Uterus (tissue), 2 donors: ENCODE measurements at regions not wholly inside any gene's neighbourhood (a gene's known extent, or its start where the extent isn't known, plus 50 kb on each side); places are given as distances from the start of the nearest gene placed in this dataset.

Experiments used
- CTCF ChIP-seq, 4 experiments: fragments of 200-600 bp in 2 of 4; fragments of 450-650 bp in 2 of 4; sonication (generic) in 2 of 4; IDR thresholded peaks; one replicate each; pipeline ENCODE4 v1.5.1; 2016 to 2019; ENCODE audit warnings: antibody characterized with exemption in 4 of 4, mild to moderate bottlenecking in 2 of 4, moderate library complexity in 1 of 4
- POLR2A ChIP-seq, 2 donors: fragments of 450-650 bp; IDR thresholded peaks; one replicate each; pipeline ENCODE4 v1.6.1; 2016; ENCODE audit warnings: antibody characterized with exemption in 2 of 2, mild to moderate bottlenecking in 1 of 2, moderate library complexity in 1 of 2

GRCh38 chr7:9488555-9488954 is 1055.1 kb downstream of the NXPH1 start:
- no peak for TF ChIP-seq POLR2A (IDR thresholded peaks at IDR 0.05)
- no peak for TF ChIP-seq CTCF (IDR thresholded peaks at IDR 0.05)
